Pancreas (tissue), 10 donors: ENCODE measurements at regions not wholly inside any gene's neighbourhood (a gene's known extent, or its start where the extent isn't known, plus 50 kb on each side); places are given as distances from the start of the nearest gene placed in this dataset.
A peak's percentile ranks its signal among the peaks of the same experiment; 100 is the strongest.

Experiments
- ATAC-seq, 4 donors: fragments of 200-7000 bp; cut with Tn5 transposase; one replicate each; pipeline versions ENCODE4 v1.8.0 to v1.9.1; 2020; ENCODE audit warnings: mild to moderate bottlenecking in 4 of 4, moderate library complexity in 4 of 4
- DNase-seq, 6 donors: peaks; one replicate each; pipeline ENCODE4 v3.0.0-alpha.2; 2020
- FAIRE-seq: peaks from 2 replicates; lab custom pipeline; 2012; peaks lifted over from hg19 to GRCh38; lab: Jason Lieb, UNC
- H3K27ac ChIP-seq, 4 donors: fragments of 200-600 bp; sonication (generic); 1 replicate in 3 of 4; 2 replicates in 1 of 4; pipeline versions ENCODE4 v1.5.0 to v1.8.0; 2020
- H3K27me3 ChIP-seq, 4 donors: fragments of 200-600 bp; one replicate each; pipeline ENCODE4 v1.8.0; 2021
- H3K36me3 ChIP-seq, 3 donors: fragments of 200-600 bp; sonication (generic) in 1 of 3; one replicate each; pipeline versions ENCODE4 v1.5.0 to v1.8.0; 2020 to 2021
- H3K4me1 ChIP-seq, 3 donors: fragments of 200-600 bp; one replicate each; pipeline ENCODE4 v1.8.0; 2021
- H3K4me3 ChIP-seq, 4 donors: fragments of 200-600 bp; sonication (generic) in 2 of 4; one replicate each; pipeline versions ENCODE4 v1.5.0 to v1.8.0; 2020 to 2021
- H3K9me3 ChIP-seq, 4 donors: fragments of 200-600 bp; one replicate each; pipeline ENCODE4 v1.8.0; 2021
- WGBS, 2 donors: extraction: QIAGEN DNeasy Blood & Tissue Kit; methylation state at CpG; one replicate each; pipeline ENCODE4 v1.1.7; 2013; 5-methylcytosine and 5-hydroxymethylcytosine counted together
- intact Hi-C, 3 donors: fragments of 100-400 bp; cut with DNase I; formaldehyde crosslinking; loops; one replicate each; pipeline versions ENCODE4 v1.11.1 to v1.14.2; 2022
- TF ChIP-seq, protein P1 (sequence below), 4 donors: fragments of 200-600 bp; sonication (generic) in 3 of 4; IDR thresholded peaks; one replicate each; pipeline versions ENCODE4 v1.5.0 to v1.8.0; 2021; ENCODE audit warnings: antibody characterized with exemption in 4 of 4
- donor health status: healthy with polysubstance abuse.
- donor health status: DM: no; HTN: no; CAD: no; lungs with moderate emphysema.
- donor health status: DM: no; HTN: no; CAD: no.
- donor health status: control.
- donor health status: control.
- donor health status: Bipolar disorder and iron deficiency.
- donor health status: DM: yes; HTN: yes; CAD: no.
- donor health status: DM: no; HTN: no; CAD: no.
- donor health status: DM: no; HTN: no; CAD: no.
- donor health status: DM: yes; HTN: yes; CAD: no.

DNA sequence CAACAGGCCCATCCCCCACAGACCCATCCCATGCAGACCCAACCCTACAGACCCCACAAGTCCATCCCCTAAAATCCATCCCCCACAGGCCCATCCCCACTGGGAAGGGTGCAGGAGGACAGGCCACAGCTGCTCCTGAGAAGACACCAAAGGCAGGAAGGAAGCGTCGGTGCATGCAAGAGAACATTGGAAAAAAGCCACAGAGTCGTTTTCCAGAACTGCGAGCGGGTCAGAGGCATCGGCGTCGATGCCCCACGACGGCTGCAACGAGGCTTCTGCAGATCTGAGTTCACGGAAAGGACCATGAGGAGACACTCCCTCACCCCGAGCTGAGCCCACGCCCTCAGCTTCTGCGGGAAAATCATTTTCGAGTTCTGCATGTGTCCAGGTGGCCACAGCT, 59.6 kb upstream of the GALNT9 start:
- FAIRE-seq (no peak), DNase-seq (peak in 2 of 6 donors; percentile 6 to 24), ATAC-seq (no peak)
- intact Hi-C loops = no loop called here
- Histone ChIP-seq H3K36me3 (no peaks in the 10 kb centered on the region), H3K4me3 (no peak overlapping the region), H3K4me1 (no peaks in the 10 kb centered on the region), H3K9me3 (no peaks in the 10 kb centered on the region), H3K27ac (no peak overlapping the region), H3K27me3 (peaks cover 0 to 12% (median 0%) of the 10 kb centered on the region in 4 donors)
- 56 to 58% methylated on average over 16 of the region's 16 CpGs for WGBS, 2 donors
- TF ChIP-seq, protein P1, sequence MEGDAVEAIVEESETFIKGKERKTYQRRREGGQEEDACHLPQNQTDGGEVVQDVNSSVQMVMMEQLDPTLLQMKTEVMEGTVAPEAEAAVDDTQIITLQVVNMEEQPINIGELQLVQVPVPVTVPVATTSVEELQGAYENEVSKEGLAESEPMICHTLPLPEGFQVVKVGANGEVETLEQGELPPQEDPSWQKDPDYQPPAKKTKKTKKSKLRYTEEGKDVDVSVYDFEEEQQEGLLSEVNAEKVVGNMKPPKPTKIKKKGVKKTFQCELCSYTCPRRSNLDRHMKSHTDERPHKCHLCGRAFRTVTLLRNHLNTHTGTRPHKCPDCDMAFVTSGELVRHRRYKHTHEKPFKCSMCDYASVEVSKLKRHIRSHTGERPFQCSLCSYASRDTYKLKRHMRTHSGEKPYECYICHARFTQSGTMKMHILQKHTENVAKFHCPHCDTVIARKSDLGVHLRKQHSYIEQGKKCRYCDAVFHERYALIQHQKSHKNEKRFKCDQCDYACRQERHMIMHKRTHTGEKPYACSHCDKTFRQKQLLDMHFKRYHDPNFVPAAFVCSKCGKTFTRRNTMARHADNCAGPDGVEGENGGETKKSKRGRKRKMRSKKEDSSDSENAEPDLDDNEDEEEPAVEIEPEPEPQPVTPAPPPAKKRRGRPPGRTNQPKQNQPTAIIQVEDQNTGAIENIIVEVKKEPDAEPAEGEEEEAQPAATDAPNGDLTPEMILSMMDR (IDR thresholded peaks at IDR 0.05) = no peak

DNA sequence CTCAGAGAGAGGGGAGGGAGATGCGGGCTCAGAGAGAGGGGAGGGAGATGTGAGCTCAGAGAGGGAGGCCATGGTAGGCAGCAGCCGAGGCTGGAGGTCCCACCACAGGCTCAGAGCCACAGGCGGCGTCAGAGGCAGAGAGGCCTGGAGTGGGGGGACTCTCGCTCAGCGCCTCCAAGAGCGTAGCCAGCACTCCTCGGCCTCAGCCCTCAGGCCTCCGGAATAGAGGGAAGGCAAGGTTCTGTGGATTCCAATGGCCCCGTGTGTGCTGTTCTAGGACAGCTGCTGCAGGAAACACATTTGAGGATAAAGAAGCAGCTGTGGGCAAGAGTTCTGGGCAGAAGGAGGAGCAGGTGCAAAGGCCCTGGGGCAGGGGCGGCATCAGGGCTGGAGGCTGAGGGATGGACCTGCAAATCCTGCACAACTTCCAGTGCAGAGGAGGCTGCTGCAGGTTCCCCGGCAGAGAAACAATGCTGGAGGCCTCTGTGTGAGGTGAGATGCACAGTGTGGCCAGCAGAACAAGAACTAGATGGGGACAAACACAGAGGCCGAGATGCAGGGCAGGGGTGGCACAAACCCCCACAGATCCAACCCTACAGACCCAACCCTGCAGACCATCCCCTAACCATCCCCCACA, 59.1 kb upstream of the GALNT9 start:
- Histone ChIP-seq H3K9me3 (no peaks in the 10 kb centered on the region), H3K4me3 (no peak overlapping the region)

DNA sequence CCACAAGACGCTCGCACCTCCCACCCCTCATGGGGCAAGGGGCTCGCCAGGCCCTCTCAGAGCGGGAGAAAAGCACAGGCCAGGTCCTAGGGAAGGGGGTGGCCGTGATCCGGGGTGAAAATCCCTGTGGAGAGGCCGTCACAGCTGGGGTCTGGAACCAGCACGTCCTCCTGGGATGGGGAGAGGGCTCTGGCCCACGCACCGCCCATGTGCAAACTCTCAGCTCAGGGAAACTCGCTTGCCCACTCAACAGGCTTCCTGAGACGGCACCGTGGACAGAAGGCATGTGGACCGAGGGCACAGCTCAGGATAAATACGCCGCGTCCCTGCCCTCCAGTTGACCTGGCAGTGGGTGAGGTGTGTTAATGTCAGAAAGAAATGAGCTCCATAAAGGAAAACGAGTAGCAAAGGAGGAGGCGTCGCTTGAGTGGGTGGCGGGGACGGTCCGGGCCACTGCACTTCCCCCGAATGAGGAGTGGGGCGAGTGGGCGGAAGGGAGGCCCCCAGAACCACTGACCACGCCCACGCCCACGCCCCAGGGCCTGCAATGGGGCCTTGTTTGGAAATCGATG, 57.6 kb upstream of the GALNT9 start:
- peaks cover 0 to 12% (median 0%) of the 10 kb centered on the region in 4 donors for H3K27me3 ChIP-seq
- no peak overlapping the region for H3K4me3 ChIP-seq
- H3K9me3 ChIP-seq = no peaks in the 10 kb centered on the region
- ATAC-seq (no peak), DNase-seq (peak in 2 of 6 donors; percentile 35 to 36), FAIRE-seq (no peak)
- no peaks in the 10 kb centered on the region for H3K4me1 ChIP-seq
- H3K27ac ChIP-seq = no peak overlapping the region
- no peaks in the 10 kb centered on the region for H3K36me3 ChIP-seq
- 53 to 58% methylated on average over 30 of the region's 30 CpGs for WGBS, 2 donors
- TF ChIP-seq, protein P1 (IDR thresholded peaks at IDR 0.05) = no peak
- intact Hi-C loops = no loop called here

More for the DNA sequence above, 59.1 kb upstream of the GALNT9 start:
- intact Hi-C loops = no loop called here
- H3K36me3 ChIP-seq = no peaks in the 10 kb centered on the region
- WGBS, 2 donors = 70 to 71% methylated on average over 13 of the region's 13 CpGs
- DNase-seq = peak in 2 of 6 donors; percentile 33 to 34
- TF ChIP-seq, protein P1 (IDR thresholded peaks at IDR 0.05) = no peak
- no peak overlapping the region for H3K27ac ChIP-seq
- no peak for FAIRE-seq
- peaks cover 0 to 12% (median 0%) of the 10 kb centered on the region in 4 donors for H3K27me3 ChIP-seq
- H3K4me1 ChIP-seq = no peaks in the 10 kb centered on the region
- no peak for ATAC-seq

DNA sequence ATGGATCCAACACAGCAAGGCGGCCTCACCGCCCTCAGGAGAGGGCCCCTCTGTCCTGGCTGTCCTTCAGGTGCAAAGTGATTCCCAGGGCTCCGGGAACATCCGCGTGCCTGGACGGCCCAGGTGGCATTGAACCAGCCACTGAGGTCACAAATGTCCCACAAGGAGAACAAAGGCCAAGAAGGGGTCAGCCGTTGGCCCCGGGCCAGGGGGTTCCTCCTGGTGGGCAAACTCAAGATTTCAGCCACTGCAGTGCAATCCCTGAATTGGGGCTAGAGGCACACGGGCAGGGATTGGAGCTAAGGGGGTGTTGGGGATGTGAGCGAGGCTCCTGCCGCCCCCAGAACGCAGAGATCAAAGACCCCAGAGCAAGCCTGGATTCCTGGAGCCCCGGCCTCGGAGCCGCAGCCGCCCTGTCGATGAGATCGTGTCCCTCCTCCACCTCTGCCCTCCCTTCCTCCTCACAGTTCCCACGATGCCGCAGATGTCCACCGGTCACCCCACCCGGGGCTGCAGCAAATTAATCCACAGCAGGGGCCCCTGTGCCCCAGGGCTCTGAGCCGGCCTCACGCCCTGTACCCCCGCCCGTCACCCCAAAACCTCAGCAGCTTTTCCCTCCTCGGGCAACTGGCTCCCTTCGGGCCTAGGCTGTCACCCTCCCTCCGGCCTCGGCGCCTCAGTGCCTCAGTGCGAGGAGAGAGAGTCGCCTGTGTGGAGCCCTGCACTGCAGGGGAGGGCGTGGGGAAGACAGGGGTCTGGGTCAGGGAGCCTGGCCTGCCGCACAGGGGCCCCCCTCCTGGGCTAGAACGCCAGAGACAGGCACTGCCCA, 56.7 kb upstream of the GALNT9 start:
- H3K27ac ChIP-seq = no peak overlapping the region
- H3K4me3 ChIP-seq = no peak overlapping the region
- FAIRE-seq (no peak), ATAC-seq (no peak), DNase-seq (peak in 2 of 6 donors; percentile 45 to 46)
- peaks cover 0 to 12% (median 0%) of the 10 kb centered on the region in 4 donors for H3K27me3 ChIP-seq
- no peaks in the 10 kb centered on the region for H3K36me3 ChIP-seq
- no peaks in the 10 kb centered on the region for H3K9me3 ChIP-seq
- TF ChIP-seq, protein P1 (IDR thresholded peaks at IDR 0.05) = no peak
- no peaks in the 10 kb centered on the region for H3K4me1 ChIP-seq
- 39 to 41% methylated on average over 36 of the region's 36 CpGs for WGBS, 2 donors
- intact Hi-C loops = no loop called here
